GM21529 (cell line): ENCODE measurements at regions not wholly inside any gene's neighbourhood (a gene's known extent, or its start where the extent isn't known, plus 50 kb on each side); places are given as distances from the start of the nearest gene placed in this dataset.
A peak's percentile ranks its signal among the peaks of the same experiment; 100 is the strongest.

Experiments used
- ATAC-seq: cut with Tn5 transposase; IDR thresholded peaks from one replicate; pipeline ENCODE4 v1.9.1; 2021; ENCODE audit not compliant: unreplicated experiment

DNA sequence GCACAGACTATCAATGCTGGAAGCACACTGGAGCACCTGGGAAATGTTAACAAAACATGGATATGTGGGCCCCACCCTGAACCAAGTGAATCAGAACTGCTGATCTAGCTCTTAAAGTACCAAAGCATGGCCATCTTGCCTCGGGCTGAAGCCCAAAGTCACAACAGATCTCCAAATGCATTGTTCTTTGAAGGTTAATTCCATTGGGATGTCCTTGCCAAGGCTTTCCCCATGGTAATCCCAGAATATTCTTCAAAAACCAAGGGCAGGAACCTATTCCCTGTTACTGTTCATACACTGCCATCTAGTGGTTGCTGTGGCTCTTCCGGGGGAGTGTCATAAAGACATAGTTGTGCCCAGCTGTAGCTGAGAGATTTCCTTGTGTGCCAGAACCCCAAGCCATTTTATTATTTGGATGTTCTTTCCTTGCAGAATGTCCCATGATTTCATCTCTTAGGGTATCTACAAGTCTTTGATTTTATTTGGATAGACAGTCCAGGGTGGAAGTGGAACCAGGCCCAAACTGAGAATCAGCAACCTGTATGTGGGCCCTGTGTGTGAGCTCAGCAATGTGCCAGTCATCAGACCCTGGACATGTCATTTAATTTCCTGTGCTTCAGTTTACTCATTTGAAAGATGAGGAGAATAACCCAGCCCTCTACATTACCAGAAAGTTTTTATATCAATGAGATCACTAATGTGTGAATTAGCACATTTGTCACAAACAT, 290.0 kb downstream of the ACTL7B start:
- ATAC-seq: peak; percentile 90

DNA sequence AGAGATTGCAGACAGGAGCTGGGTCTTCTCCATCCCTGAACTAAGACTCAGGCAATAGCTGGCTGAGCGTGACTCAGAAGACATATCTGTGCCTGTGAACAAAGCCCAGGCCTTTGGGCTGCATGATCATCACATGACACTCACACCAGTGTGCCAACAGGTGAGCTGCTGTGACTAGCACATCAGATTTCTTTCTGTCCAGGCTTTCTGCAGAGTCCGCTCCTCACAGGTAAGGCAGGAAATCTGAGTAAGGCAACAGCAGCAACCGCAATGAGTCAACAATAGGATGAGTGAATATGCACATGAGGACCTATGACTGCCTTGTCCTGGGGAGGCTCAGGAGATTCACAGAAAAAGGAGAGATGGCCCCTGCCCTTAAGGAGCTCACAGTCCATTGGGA, 293.6 kb downstream of the ACTL7B start:
- no peak for ATAC-seq

DNA sequence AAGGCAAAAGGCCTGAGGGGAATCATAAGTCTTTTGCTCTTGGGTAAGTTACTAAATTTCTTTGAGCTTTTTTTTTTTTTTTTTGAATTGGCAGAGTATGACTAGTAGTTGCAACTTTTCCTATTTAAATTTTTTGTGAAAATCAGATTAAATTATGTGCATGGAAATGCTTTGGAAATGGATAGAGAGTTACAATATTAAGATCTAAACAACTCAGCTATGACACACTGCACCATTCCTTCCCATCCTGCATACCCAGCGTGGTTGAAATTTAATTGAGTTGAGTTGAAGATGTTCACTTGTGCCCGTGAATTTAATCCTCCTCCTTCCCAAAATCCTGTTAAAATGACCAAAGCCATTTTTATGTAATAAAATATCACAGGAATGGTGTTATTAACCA, 296.4 kb downstream of the ACTL7B start:
- no peak for ATAC-seq

DNA sequence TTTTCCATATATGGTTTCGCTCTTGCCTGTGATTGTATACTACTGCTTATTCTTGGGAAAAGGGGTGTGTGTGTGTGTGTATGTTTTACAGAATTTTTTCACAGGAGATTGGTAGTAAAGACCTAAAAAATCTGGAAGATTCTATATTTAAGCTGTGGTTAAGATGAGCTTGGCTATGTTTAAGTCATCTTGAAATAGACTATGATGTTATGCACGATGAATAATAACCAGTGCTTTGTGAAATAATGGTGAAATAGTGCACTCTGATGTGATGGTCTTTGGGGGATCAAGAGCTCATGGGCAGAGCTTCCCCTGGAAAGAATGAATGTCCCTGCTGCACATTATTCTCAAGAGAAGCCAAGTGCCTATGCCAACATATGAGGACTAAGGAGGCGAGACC, 301.0 kb downstream of the ACTL7B start:
- no peak for ATAC-seq

DNA sequence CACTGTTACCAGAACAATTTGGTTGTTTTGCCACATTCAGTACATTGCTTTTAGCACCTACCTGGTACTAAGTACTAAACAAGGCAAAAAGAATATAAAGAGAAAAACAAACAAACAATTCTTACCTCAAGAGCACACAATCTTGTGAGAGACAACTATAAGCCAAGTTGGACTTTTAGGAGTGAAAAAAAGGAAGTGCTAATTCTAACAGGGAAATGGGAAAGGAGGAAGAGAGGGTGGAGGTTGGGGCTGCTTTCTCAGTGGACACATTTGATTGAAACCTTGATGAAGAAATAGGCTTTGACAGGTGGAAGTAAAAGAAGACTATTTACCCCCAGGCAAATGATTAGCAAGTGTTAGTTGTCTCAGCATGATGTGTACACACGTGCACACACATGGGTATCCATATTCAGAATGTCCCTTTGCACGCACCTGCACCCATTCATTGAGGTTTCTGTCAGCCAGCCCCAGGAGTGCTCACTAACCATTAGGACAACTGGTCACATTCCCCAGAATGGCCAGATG, 302.6 kb downstream of the ACTL7B start:
- ATAC-seq: no peak

DNA sequence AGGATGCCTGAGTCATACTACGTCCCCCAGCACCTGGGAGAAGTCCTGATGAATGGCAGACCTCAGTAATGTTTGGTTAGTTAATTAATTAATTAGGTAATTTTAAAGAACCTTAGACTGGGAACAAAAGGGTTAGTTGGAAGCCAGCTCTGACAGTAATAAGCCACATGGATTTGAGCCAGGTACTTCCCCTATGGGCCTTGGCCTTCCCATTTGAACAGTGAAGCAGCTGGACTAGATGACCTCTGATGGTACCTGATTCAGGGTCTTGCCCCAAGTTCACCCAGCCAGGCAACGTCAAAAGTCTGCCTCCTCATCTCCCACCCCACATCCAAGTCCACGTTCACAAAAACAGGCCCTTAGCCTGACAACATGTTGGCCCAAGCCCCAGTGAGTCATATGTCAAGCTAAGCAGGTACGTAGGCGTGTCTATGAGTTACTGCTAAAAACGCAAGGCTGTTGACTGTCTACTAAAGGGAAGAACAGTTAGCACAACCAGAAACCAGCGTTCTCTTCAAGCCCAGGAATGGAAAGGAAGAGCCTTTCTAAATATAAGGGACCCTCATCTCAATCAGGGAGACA, 303.2 kb downstream of the ACTL7B start:
- no peak for ATAC-seq

DNA sequence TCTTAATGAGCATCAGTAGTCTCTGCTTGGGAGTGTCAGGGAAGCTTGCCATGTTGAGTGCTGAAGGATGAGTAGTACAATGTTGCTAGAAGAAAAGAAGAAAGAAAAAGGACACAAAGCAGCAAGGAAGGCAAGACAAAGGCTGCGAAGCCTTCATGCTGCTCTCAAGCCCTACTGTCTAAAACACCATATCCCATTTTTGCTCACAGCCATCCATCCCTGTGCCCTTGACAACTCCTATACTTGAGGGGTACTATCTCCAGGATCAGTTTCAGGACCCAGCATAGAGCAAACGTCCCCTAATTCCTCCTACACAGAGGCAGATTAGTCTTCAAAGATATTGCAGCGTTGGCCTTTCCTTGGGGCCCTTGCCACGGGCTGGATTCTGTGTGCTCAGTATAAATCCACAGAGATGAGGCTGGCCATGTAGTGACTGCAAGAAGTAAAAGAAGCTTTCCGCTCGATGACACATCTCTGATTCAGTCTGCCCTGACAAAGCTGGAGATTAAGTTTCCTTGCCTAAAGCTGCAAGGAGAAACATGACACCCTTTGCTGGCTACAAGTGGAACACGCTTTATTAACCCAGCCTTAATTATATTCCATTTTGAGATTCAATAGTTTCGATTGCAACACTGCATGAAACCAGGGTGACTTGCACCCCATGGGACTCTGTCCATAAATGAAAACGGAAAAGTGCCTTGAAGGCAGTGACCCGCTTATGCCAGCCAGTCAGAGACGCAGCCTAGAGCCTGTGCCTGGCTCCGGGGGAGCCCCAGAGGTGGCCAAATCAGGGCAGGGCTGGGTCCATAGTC, 304.6 kb downstream of the ACTL7B start:
- no peak for ATAC-seq

DNA sequence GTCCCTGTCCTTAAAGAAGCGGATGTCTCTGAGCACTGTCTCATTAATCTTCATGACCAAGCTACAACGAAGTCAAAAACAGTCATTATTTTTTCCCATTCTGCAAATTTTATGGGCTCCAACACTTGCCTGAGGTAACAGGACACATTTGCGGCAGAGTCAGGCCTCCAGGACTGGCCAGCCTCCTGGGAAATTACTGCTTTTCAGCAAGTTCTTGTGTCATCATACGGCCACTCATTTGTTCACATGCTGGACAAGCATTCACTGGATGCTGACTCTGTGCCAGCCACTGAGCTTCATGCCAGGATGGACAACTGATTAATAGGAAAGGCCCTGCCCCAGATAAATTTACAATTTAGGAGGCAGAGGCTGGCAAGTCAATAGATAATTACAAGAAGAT, 305.7 kb downstream of the ACTL7B start:
- no peak for ATAC-seq

DNA sequence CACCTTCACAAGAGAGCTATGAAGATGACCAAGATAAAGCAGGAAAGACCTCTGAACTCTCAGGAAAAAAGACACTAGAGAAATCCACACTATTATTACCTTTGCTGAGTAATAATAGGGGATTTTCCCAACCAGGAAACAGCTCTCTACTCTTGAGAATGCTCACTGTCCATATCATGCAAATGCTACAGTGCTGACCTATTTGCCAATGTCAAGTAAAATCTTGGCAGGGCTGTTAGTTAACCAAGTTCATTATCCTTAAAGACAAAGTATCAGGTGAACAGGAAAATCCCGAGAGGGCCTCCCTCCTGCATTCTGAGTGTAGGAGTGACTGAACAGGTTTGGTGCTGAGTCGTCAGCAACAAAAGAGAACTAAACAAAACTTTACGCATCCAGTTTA, 306.6 kb downstream of the ACTL7B start:
- no peak for ATAC-seq

DNA sequence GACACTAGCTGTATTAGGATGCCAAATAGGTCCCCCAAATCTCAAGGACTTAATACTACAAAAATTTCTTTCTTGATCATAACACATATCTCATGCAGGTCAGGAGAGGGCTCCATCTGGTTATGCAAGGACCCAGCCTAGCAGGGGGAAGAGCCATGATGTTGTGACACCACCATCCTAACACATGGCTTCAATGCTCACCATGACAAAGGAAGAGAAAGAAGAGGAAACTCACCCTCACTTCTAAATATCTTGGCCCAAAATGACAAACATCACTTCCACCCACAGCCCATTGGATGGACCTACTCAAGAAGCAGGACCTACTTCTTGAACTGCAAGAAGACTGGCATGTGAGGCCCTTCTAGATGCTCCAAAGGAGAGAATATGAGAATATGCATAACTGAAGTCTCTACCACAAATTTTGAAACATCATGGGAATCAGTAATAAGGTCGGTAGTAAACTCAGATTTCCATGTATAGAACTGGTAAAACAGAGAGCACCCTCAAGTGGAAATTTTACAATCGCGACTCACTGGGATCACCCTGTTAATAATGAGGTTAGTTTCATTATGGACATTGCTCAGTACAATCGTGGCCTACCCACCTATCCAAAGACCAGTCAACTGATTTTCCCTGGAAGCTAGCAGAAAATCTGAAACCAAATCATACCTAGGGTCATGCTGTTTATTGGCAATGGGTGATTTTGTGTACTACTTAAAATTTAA, 308.2 kb downstream of the ACTL7B start:
- no peak for ATAC-seq

DNA sequence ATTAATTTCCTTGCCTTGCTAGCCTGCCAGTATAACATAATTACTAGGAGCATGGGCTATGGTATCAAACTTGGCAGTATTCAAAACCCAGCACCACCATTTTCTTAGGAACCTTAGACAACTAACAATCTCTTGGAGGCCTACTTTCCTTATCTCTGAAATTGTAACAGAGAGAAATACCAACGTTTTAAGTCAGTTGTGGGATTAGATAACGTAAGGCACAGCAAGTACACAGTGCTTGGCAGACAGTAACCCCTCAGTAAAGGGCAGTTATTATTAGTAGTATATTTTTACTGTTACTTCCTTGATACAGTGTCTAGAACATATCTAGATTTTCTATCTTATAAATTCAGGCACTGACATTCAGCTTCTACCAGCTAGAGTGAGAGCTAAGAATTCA, 309.6 kb downstream of the ACTL7B start:
- no peak for ATAC-seq

DNA sequence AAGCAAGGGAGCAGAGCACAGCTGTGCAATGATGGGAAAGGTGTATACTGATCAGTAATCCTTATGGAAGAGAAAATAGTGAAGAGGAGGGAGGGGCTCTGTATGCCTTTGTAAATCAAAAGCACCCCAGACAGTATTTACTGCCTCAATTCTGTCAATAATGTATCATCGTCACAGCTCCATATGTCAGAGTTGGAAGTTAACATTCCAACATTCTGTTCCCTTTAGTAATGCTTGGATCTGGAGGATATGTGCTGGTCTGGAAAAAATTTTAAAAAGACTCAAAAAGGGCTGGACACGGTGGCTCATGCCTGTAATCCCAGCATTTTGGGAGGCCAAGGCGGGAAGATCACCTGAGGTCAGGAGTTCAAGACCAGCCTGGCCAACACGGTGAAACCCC, 310.4 kb downstream of the ACTL7B start:
- no peak for ATAC-seq

DNA sequence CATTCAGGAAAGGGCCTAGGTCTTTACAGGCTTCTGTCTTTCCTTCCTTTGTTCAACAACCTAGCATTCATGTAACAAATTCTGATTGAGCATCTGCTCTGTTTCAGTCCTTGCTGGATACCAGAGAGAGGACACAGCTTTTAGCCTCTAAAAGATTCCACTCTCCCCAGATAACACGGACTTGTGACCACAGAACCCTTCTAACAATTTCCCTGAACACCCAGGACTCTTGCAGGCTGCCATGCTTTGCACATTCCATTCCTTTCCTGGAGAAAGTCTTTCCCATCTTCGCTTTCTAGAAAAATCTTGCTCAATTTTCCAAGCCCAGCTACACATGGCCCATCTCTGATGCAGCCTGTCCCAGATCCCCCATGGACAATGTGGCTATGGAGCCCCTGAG, 310.9 kb downstream of the ACTL7B start:
- ATAC-seq: no peak

DNA sequence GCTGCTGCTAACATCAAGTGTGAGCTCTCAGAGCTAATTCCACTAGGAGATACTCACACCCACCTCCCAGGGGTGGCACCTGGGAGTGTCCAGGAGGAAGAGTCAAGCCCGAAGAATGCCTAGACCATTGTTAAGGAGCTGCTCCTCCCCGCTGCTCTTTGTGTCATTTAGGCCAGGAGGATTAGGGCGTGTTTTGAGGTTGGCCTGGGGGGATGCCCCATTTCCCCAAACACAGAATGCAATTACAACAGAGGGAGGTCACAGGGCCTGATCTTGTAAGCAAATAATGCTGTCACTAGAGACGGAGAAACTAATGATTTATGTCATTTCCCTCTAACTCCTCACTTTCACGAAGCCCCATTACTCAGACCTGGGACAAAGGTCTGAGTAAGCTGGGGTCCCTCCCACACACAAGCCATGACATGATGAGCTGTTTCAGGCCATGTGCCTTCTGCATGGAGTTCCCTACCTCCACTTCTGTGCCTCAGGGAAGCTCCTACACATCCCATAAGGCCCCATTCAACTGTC, 312.5 kb downstream of the ACTL7B start:
- ATAC-seq: no peak

DNA sequence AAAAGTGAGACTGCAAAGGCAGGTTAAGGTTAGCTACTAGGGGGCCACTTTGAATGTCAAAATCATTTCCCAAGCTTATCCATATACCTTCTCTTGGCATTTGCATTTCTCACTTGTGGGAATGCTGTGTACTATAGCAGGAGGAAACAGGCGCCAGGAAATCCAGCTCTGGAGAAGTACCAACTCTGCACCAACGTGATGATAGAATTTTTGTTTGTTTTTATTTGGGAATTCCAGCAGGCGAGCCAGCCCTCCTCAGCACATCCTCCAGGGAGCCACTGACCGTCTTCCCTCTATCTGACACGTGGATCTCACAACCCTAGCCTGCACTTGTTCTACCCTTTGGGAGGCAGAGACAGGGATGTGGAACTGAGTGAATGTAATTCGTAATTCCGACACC, 318.0 kb downstream of the ACTL7B start:
- no peak for ATAC-seq

DNA sequence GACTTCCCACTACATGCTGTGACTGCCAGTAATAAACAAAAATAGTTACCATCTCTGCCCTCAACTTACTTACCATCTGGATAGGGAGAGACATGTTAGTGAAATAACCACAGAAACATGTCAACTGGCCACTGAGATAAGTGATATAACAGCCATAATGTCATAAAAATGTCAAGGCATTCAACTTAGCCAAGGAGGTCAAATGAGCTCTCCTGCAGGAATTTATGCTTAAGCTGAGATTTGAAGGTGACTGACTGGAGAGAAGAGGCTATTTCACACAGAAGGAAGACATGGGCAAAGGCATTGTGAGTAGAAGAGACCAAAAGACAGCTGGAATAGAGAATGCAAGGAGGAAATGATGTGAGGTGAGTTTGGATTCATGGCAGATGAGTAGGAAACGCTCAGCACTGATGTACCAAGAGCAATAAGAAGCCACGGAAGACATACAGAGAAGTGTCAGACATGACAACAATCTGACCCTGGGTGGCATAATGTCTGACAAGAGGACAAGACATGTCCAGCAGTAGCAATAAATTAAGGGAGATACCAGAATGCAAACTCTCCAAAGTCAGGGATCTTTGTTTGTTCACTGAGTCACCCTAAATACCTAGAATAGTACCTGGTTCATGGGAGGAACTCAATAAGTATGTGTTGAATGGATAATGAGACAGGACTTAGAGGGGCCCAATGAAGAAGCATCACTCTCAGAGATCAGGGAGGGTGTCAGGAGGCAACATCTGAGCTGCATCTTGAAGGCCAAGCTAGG, 318.8 kb downstream of the ACTL7B start:
- ATAC-seq: no peak

DNA sequence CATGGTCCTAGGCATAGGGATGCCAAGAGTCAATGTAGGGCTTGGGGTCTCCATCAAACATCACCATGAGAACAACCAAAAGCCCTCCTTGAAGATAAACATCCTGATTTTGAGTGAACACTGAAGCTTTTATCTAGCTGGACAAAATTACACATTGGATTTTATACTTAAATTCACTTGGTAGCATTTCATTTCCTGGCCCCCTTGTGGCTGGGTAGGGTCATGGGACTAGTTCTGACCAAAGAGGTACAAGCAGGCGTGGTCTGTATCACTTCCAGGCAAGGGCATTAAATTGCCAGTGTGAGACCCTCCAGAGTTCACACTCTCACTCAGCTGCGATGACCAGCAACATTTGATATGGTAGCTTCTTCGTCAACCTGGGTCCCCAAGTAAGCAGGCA, 320.3 kb downstream of the ACTL7B start:
- peak; percentile 58 for ATAC-seq

DNA sequence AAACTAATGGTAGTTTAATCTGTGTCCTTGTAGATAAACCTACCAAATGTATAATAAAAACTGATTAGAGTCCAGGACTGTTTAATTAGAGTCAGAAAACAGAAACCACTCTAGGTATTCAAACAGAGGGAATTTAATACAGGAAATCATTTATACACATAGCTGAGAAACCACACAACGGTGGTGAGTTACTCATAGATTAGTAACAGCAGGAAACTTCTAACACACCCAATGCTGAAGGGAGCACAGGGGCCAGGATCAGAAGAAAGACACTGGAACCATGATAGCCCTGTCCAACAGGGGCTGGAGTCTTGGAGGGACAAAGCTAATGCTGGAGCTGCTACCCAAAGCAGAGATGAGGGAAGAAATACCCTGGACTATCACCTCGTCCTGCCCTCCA, 321.0 kb downstream of the ACTL7B start:
- ATAC-seq: no peak

DNA sequence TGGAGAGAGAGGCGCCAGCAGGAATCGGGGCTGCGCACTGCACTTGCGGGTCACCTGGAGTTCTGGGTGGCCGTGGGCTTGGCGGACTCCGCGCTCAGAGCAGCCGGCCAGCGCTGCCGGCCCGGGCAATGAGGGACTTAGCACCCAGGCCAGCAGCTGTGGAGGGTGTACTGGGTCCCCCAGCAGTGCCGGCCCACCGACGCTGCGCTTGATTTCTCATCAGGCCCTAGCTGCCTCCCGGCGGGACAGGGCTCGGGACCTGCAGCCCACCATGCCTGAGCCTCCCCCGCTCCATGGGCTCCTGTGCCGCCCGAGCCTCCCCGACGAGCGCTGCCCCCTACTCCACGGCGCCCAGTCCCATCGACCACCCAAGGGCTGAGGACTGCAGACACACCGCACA, 325.6 kb downstream of the ACTL7B start:
- ATAC-seq: no peak

DNA sequence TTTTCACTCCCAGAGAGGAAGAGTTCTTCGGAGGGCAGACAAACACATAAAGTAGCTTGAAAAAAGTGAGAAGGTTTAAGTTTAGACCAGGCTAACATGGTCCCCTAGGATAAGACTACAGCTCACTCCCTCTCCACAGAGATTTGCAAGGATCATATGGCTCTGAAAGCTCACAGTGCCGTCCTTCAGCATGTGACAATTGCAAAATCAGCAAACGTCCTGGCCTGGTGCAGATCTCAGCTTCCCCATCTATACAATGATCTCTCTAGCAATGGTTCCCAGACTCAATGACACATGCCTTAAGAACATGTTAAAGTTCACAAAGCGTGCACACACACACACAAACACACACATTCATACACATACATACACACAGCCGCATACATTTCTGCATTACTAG, 327.6 kb downstream of the ACTL7B start:
- ATAC-seq: no peak
